ENCODE measurements at regions not wholly inside any gene's neighbourhood (a gene's known extent, or its start where the extent isn't known, plus 50 kb on each side); places are given as distances from the start of the nearest gene placed in this dataset.

GRCh38 chr13:111037927-111038326 is 77.2 kb upstream of the ARHGEF7 start:
- DNase-seq = no peak

- DNase-seq = no peak
Measured at GRCh38 chr13:111036665-111037064, 78.4 kb upstream of the ARHGEF7 start.

GRCh38 chr13:111035861-111036260 is 79.2 kb upstream of the ARHGEF7 start:
- no peak for DNase-seq

- peak; percentile 63 for DNase-seq
Measured at GRCh38 chr13:111034811-111035210, 80.3 kb upstream of the ARHGEF7 start.

GRCh38 chr13:111033172-111034130 is 81.7 kb upstream of the ARHGEF7 start:
- DNase-seq = no peak

GRCh38 chr13:111031531-111031961 is 83.6 kb upstream of the ARHGEF7 start:
- DNase-seq = peak; percentile 95

GRCh38 chr13:111029957-111030609 is 85.0 kb upstream of the ARHGEF7 start:
- no peak for DNase-seq

GRCh38 chr13:111027458-111028439 is 87.4 kb upstream of the ARHGEF7 start:
- DNase-seq = peak; percentile 8

GRCh38 chr13:111025310-111025709 is 89.8 kb upstream of the ARHGEF7 start:
- DNase-seq = no peak

- no peak for DNase-seq
Measured at GRCh38 chr13:111022886-111023285, 92.2 kb upstream of the ARHGEF7 start.

GRCh38 chr13:111022241-111022640 is 92.9 kb upstream of the ARHGEF7 start:
- no peak for DNase-seq

GRCh38 chr13:111021270-111021669 is 93.8 kb upstream of the ARHGEF7 start:
- DNase-seq = no peak

GRCh38 chr13:111020546-111020945 is 94.6 kb upstream of the ARHGEF7 start:
- no peak for DNase-seq

GRCh38 chr13:111020021-111020420 is 95.1 kb upstream of the ARHGEF7 start:
- no peak for DNase-seq

- DNase-seq = no peak
Measured at GRCh38 chr13:111017755-111018459, 97.2 kb upstream of the ARHGEF7 start.

- no peak for DNase-seq
Measured at GRCh38 chr13:111013196-111013595, 98.3 kb upstream of the ANKRD10 start.

GRCh38 chr13:111011899-111012298 is 97.0 kb upstream of the ANKRD10 start:
- DNase-seq = no peak

- no peak for DNase-seq
Measured at GRCh38 chr13:111008351-111008750, 93.5 kb upstream of the ANKRD10 start.

GRCh38 chr13:111007209-111007608 is 92.3 kb upstream of the ANKRD10 start:
- no peak for DNase-seq

GRCh38 chr13:111006506-111007031 is 91.7 kb upstream of the ANKRD10 start:
- peak; percentile 24 for DNase-seq

GRCh38 chr13:111005808-111006505 is 91.1 kb upstream of the ANKRD10 start:
- no peak for DNase-seq
